ENCODE measurements at regions not wholly inside any gene's neighbourhood (a gene's known extent, or its start where the extent isn't known, plus 50 kb on each side); places are given as distances from the start of the nearest gene placed in this dataset.
"Not testable (repeated sequence)": the region's sequence is repeated elsewhere in the genome, so short reads cannot be mapped to it uniquely, and the experiment has no call there.

GRCh38 chr21:5065240-5066211, 5455.9 kb upstream of the TPTE start:
- peak; percentile 25 for DNase-seq (ENCODE audit: low spot score)

GRCh38 chr21:5066682-5067251, 5454.6 kb upstream of the TPTE start:
- DNase-seq (ENCODE audit: low spot score): not testable (repeated sequence)

- DNase-seq (ENCODE audit: low spot score): not testable (repeated sequence)
Observed at GRCh38 chr21:5067326-5068048, 5453.9 kb upstream of the TPTE start.

DNA sequence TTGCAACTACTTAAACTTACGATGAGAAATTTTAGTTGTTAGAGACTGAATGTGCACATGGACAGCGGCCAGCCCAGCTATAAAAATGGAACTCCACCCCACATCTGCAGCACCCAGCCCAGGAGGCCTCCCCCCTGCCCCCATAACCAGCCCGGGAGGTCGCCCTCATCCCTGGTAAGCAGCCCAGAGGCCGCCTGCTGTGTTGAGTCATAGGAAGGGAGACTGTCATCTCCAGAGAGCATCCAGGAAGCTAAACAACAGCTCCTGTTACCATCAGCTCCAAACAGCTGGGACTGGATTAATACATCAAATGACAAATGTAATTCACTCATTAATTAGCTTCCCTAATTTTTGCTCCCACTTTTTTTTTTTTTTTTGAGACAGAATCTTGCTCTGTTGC, 5452.7 kb upstream of the TPTE start:
- not testable (repeated sequence) for DNase-seq (ENCODE audit: low spot score)

DNA sequence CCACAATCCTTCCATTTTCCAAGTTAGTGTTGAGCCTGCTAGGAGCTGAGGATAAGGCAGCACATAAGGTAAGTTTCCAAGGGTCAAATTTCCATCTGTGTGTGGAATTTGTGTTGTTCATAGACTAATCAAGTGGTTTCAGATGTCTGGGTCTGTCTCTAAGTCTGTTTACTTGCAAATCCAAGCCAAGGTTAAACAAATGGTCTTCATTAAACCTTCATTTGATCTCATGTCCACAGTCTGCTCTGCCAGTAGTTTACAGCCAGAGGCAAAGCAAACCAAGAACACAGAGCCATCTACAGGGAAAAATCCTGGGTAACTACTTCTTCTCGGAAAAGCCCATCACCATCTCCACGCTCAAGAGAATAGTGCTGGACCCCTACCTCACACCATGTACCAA, 5450.2 kb upstream of the TPTE start:
- DNase-seq (ENCODE audit: low spot score): not testable (repeated sequence)

GRCh38 chr21:5076854-5077253, 5444.5 kb upstream of the TPTE start:
- DNase-seq (ENCODE audit: low spot score): not testable (repeated sequence)

DNA sequence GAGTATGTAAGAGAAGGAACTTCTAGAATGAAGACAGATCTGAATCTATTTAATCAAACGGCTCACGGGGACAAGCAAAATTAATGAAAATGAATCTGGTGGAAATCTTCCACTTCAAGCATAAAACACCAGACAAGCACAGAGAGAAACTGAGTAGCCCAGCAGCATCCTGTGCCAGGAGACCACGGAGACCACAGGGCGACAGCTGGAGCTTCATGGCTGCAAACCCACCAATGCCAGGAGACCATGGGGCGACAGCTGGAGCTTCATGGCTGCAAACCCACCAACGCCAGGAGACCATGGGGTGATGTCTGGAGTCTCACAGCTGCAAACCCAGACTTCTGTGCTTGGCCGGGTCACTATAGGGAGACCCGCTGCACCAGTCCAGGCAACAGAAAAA, 5442.0 kb upstream of the TPTE start:
- DNase-seq (ENCODE audit: low spot score): not testable (repeated sequence)

DNA sequence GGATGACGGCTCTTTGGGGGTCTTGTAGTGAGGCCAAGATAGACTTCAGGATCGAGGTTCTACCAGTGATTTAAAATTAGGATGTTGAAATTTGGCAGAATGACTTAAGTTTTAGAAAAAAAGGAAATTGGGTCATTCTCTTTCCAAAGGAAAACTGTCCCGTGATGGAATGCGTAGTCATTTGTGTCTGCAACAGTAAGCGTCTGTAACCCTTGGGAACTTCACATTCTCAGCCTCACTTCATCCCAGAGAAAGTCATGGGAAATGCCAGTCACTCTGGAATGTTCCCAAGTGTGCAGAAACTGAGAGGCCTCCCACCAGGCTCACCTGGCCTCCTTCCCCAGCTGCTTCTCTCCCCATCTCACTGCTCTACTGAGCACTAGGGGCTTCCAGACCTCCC, 5441.4 kb upstream of the TPTE start:
- DNase-seq (ENCODE audit: low spot score): not testable (repeated sequence)

DNA sequence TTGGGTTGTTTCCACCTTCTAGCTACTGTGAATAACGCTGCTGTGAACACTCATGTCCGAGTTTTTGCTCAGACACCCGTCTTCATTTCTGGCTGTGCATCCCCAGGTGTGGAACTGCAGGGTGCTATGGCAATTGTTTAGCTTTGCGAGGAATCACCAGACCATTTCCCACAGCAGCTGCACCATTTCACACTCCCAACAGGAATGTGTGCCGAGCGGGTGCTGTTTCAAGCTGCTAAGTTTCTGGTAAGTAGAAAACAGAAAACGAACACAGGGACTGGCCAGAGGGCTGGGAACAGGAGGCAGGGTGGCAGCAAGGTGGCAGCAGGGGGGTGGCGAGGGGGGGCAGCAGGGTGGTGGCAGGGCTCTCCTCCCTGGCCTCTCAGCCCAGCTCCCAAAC, 5437.1 kb upstream of the TPTE start:
- DNase-seq (ENCODE audit: low spot score): not testable (repeated sequence)

- not testable (repeated sequence) for DNase-seq (ENCODE audit: low spot score)
Observed at GRCh38 chr21:5085456-5085855, 5435.9 kb upstream of the TPTE start.

GRCh38 chr21:5086416-5086815, 5435.0 kb upstream of the TPTE start:
- not testable (repeated sequence) for DNase-seq (ENCODE audit: low spot score)

- not testable (repeated sequence) for DNase-seq (ENCODE audit: low spot score)
Observed at GRCh38 chr21:5088820-5089219, 5432.6 kb upstream of the TPTE start.

GRCh38 chr21:5089399-5090089, 5431.8 kb upstream of the TPTE start:
- DNase-seq (ENCODE audit: low spot score): not testable (repeated sequence)

GRCh38 chr21:5090132-5091079, 5431.0 kb upstream of the TPTE start:
- not testable (repeated sequence) for DNase-seq (ENCODE audit: low spot score)

- not testable (repeated sequence) for DNase-seq (ENCODE audit: low spot score)
Observed at GRCh38 chr21:5091274-5091673, 5430.1 kb upstream of the TPTE start.

GRCh38 chr21:5095628-5096027, 5425.8 kb upstream of the TPTE start:
- DNase-seq (ENCODE audit: low spot score): not testable (repeated sequence)

DNA sequence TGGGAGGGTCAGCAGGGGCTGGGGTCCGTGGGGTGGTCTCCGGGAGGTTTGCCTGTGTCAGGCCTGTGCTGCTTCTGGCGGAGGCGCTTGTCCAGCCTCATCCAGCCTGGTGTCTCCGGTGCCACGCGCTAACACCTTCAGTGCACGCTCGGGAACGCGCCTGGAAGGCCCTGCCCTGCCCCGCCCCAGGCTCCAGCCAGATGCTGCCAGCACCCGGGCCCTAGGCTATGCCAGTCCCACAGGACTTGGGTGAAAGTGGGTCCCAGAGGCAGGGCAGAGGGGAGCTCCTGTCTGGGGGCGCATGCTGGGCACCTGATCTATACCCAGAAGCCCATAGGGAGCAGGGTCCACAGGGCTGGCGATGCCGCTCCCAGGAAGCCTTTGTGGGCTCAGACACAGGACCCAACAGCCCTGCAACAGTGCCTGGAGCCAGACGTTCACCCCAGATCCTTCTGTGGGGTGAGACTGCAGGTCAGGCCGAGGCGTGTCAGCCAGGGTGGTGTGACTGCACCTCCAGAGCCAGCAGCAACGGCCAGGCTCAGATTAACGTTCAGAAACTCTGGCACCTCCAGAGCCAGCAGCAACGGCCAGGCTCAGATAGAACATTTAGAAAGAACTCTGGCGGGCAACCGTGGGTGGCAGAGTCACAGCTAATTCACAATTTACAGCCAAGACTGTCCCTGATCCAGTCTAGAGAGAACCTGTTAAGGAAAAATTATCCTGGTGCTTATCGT, 5423.2 kb upstream of the TPTE start:
- not testable (repeated sequence) for DNase-seq (ENCODE audit: low spot score)

DNA sequence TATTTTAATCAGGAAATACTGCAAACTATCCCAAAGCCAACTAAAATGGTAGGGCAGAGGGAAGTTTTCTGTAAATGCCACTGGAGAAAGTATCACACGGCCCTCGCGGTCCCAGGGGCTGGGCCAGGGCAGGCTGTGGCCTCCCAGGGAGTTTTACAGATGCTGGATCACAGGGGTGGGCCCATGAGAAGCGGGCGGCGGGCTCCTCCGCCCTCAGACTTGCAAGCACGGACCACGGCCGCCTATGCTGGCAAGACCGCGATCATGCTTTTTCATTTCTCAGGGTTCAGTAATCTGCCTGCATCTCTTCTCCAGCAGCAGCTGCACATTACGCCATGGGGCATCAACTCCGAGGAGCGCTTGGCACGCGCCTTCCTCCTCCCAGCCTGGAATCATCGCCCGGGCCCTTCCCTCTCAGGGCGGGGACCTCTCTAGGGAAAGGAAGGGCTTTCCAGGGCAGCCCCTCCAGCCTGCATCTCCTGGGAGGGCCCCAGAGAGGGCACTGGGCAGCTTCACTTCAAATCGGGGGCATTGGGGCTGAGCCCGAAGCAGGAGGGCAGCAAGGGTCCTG, 5420.7 kb upstream of the TPTE start:
- not testable (repeated sequence) for DNase-seq (ENCODE audit: low spot score)

GRCh38 chr21:5101749-5102148, 5419.6 kb upstream of the TPTE start:
- peak; percentile 35 for DNase-seq (ENCODE audit: low spot score)

Measured in Ammon's horn (tissue), 1 donor.